HG03175 (cell line): ENCODE measurements at regions not wholly inside any gene's neighbourhood (a gene's known extent, or its start where the extent isn't known, plus 50 kb on each side); places are given as distances from the start of the nearest gene placed in this dataset.
A peak's percentile ranks its signal among the peaks of the same experiment; 100 is the strongest.

ENCODE experiments used
- ATAC-seq: cut with Tn5 transposase; IDR thresholded peaks from one replicate; pipeline ENCODE4 v1.9.1; 2021; ENCODE audit warnings: mild to moderate bottlenecking, moderate library complexity; ENCODE audit not compliant: unreplicated experiment

GRCh38 chr3:151990696-151991376 is 117.4 kb downstream of the SUCNR1 start:
- ATAC-seq = no peak

GRCh38 chr3:151992326-151993041 is 119.0 kb downstream of the SUCNR1 start:
- no peak for ATAC-seq

- ATAC-seq = no peak
Observed at GRCh38 chr3:151995091-151995490, 121.6 kb downstream of the SUCNR1 start.

- no peak for ATAC-seq
Observed at GRCh38 chr3:151998744-151999143, 125.3 kb downstream of the SUCNR1 start.

GRCh38 chr3:151999936-152000335 is 126.5 kb downstream of the SUCNR1 start:
- no peak for ATAC-seq

- no peak for ATAC-seq
Observed at GRCh38 chr3:152011812-152012735, 138.6 kb downstream of the SUCNR1 start.

GRCh38 chr3:152019508-152019907 is 146.1 kb downstream of the SUCNR1 start:
- no peak for ATAC-seq

- ATAC-seq = no peak
Observed at GRCh38 chr3:152021951-152022461, 148.6 kb downstream of the SUCNR1 start.

GRCh38 chr3:152026033-152026556 is 152.7 kb downstream of the SUCNR1 start:
- no peak for ATAC-seq

- ATAC-seq = no peak
Observed at GRCh38 chr3:152030320-152030719, 156.9 kb downstream of the SUCNR1 start.

GRCh38 chr3:152031321-152031720 is 157.9 kb downstream of the SUCNR1 start:
- ATAC-seq = no peak

GRCh38 chr3:152037297-152037696 is 163.9 kb downstream of the SUCNR1 start:
- ATAC-seq = no peak

GRCh38 chr3:152037953-152038352 is 164.5 kb downstream of the SUCNR1 start:
- no peak for ATAC-seq

GRCh38 chr3:152038490-152038889 is 165.0 kb downstream of the SUCNR1 start:
- no peak for ATAC-seq

GRCh38 chr3:152039887-152040286 is 166.4 kb downstream of the SUCNR1 start:
- peak; percentile 89 for ATAC-seq

- ATAC-seq = no peak
Observed at GRCh38 chr3:152040319-152040718, 166.9 kb downstream of the SUCNR1 start.

GRCh38 chr3:152043620-152044019 is 170.2 kb downstream of the SUCNR1 start:
- ATAC-seq = no peak

- ATAC-seq = no peak
Observed at GRCh38 chr3:152046280-152046679, 172.8 kb downstream of the SUCNR1 start.

- no peak for ATAC-seq
Observed at GRCh38 chr3:152047465-152047864, 174.0 kb downstream of the SUCNR1 start.

- no peak for ATAC-seq
Observed at GRCh38 chr3:152048831-152049230, 175.4 kb downstream of the SUCNR1 start.

- no peak for ATAC-seq
Observed at GRCh38 chr3:152050903-152051302, 177.5 kb downstream of the SUCNR1 start.
